ENCODE measurements at regions not wholly inside any gene's neighbourhood (a gene's known extent, or its start where the extent isn't known, plus 50 kb on each side); places are given as distances from the start of the nearest gene placed in this dataset.

DNA sequence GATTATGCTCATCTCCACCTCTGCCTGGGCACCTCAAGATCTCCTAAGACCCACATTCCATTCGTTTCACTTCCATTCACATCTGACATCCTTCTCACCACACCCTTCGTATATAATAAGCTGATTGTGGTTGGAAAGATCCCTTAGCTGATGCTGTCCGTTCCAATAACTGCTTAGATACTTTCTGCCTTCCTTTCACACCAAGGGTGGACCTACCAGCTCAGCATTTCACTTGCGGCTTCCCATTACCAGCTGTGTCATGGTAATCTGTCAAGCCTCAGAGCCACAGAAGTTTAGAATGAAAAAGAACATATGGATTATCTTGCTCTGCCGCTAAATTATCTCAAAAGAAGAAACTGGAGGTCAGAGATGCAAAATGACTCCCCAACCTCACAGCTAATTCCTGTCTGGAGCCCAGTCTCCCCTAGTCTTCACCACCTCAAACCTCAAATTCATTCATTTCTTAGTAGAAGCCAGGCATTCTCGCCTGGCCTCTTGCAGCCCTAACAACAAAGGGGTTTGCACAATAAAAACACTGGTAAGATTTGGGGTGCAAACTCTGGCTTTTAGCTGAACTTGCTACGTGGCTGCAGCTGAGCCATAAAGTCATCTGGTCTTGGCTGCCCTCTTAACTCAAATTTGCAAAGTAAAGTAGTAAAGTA, 182.8 kb upstream of the HS3ST3A1 start:
- TF ChIP-seq, protein P1, sequence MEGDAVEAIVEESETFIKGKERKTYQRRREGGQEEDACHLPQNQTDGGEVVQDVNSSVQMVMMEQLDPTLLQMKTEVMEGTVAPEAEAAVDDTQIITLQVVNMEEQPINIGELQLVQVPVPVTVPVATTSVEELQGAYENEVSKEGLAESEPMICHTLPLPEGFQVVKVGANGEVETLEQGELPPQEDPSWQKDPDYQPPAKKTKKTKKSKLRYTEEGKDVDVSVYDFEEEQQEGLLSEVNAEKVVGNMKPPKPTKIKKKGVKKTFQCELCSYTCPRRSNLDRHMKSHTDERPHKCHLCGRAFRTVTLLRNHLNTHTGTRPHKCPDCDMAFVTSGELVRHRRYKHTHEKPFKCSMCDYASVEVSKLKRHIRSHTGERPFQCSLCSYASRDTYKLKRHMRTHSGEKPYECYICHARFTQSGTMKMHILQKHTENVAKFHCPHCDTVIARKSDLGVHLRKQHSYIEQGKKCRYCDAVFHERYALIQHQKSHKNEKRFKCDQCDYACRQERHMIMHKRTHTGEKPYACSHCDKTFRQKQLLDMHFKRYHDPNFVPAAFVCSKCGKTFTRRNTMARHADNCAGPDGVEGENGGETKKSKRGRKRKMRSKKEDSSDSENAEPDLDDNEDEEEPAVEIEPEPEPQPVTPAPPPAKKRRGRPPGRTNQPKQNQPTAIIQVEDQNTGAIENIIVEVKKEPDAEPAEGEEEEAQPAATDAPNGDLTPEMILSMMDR (conservative IDR thresholded peaks at IDR 0.05; ENCODE audit: low read depth in 2 of 2) = no peak
- TF ChIP-seq EZH2 (IDR thresholded peaks at IDR 0.05; ENCODE audit: low read depth, unreplicated experiment) (no peak), STAT1 (IDR thresholded peaks at IDR 0.05; ENCODE audit: unreplicated experiment) (no peak), POLR2AphosphoS5 (IDR thresholded peaks at IDR 0.05; ENCODE audit: low read depth) (no peak), EZH2phosphoT487 (IDR thresholded peaks at IDR 0.05; ENCODE audit: unreplicated experiment) (no peak), CREB1 (CRISPR knock-in tag; IDR thresholded peaks at IDR 0.05; ENCODE audit: low read depth) (no peak), JUNB (IDR thresholded peaks at IDR 0.05; ENCODE audit: unreplicated experiment) (no peak), NANOG (IDR thresholded peaks at IDR 0.05; ENCODE audit: borderline replicate concordance) (no peak), ZNF114 (CRISPR knock-in tag; IDR thresholded peaks at IDR 0.05) (no peak), ZNF331 (CRISPR knock-in tag; IDR thresholded peaks at IDR 0.05; ENCODE audit: low read depth) (no peak), ZNF462 (CRISPR knock-in tag; IDR thresholded peaks at IDR 0.05) (no peak)
- TF ChIP-seq, protein P2, sequence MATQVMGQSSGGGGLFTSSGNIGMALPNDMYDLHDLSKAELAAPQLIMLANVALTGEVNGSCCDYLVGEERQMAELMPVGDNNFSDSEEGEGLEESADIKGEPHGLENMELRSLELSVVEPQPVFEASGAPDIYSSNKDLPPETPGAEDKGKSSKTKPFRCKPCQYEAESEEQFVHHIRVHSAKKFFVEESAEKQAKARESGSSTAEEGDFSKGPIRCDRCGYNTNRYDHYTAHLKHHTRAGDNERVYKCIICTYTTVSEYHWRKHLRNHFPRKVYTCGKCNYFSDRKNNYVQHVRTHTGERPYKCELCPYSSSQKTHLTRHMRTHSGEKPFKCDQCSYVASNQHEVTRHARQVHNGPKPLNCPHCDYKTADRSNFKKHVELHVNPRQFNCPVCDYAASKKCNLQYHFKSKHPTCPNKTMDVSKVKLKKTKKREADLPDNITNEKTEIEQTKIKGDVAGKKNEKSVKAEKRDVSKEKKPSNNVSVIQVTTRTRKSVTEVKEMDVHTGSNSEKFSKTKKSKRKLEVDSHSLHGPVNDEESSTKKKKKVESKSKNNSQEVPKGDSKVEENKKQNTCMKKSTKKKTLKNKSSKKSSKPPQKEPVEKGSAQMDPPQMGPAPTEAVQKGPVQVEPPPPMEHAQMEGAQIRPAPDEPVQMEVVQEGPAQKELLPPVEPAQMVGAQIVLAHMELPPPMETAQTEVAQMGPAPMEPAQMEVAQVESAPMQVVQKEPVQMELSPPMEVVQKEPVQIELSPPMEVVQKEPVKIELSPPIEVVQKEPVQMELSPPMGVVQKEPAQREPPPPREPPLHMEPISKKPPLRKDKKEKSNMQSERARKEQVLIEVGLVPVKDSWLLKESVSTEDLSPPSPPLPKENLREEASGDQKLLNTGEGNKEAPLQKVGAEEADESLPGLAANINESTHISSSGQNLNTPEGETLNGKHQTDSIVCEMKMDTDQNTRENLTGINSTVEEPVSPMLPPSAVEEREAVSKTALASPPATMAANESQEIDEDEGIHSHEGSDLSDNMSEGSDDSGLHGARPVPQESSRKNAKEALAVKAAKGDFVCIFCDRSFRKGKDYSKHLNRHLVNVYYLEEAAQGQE (IDR thresholded peaks at IDR 0.05; ENCODE audit: unreplicated experiment) = no peak
- TF ChIP-seq, protein P3, sequence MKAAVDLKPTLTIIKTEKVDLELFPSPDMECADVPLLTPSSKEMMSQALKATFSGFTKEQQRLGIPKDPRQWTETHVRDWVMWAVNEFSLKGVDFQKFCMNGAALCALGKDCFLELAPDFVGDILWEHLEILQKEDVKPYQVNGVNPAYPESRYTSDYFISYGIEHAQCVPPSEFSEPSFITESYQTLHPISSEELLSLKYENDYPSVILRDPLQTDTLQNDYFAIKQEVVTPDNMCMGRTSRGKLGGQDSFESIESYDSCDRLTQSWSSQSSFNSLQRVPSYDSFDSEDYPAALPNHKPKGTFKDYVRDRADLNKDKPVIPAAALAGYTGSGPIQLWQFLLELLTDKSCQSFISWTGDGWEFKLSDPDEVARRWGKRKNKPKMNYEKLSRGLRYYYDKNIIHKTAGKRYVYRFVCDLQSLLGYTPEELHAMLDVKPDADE (IDR thresholded peaks at IDR 0.05) = no peak

Measured in GM23338 (cell line).